Spinal cord (tissue), 9 donors: ENCODE measurements at regions not wholly inside any gene's neighbourhood (a gene's known extent, or its start where the extent isn't known, plus 50 kb on each side); places are given as distances from the start of the nearest gene placed in this dataset.

Experiments
- DNase-seq, 6 donors: peaks; one replicate each; pipeline versions ENCODE4 v3.0.0 to v3.0.0-alpha.2; 2013 to 2015; ENCODE audit warnings: low spot score in 6 of 6, low read depth in 4 of 6
- H3K27ac ChIP-seq: one replicate; pipeline ENCODE4 v1.5.1; 2013; ENCODE audit warnings: low read depth, low read length, control low read depth
- H3K27me3 ChIP-seq: one replicate; pipeline ENCODE4 v1.6.1; 2013; ENCODE audit warnings: low read length; ENCODE audit not compliant: control insufficient read depth, insufficient read depth
- H3K36me3 ChIP-seq: one replicate; pipeline ENCODE4 v1.6.1; 2013; ENCODE audit warnings: low read length; ENCODE audit not compliant: control insufficient read depth, insufficient read depth
- H3K4me1 ChIP-seq: one replicate; pipeline ENCODE4 v1.6.1; 2013; ENCODE audit warnings: low read length; ENCODE audit not compliant: control insufficient read depth, insufficient read depth
- H3K4me3 ChIP-seq: one replicate; pipeline ENCODE4 v1.5.1; 2013; ENCODE audit warnings: low read depth, low read length, control low read depth
- H3K9me3 ChIP-seq: one replicate; pipeline ENCODE4 v1.6.1; 2013; ENCODE audit warnings: low read length; ENCODE audit not compliant: control insufficient read depth, insufficient read depth
- WGBS: methylation state at CpG from one replicate; pipeline ENCODE4 v1.1.5; 2013; ENCODE audit warnings: missing lambda C conversion rate; ENCODE audit not compliant: insufficient coverage; 5-methylcytosine and 5-hydroxymethylcytosine counted together
- donor health status: healthy.

GRCh38 chr4:149975172-149975571, 103.1 kb upstream of the DCLK2 start:
- no peaks in the 10 kb centered on the region for H3K4me1 ChIP-seq
- H3K27me3 ChIP-seq, result no peaks in the 10 kb centered on the region
- no peaks in the 10 kb centered on the region for H3K36me3 ChIP-seq
- no peaks in the 10 kb centered on the region for H3K9me3 ChIP-seq
- no CpG with 5 or more reads among the region's 1 CpG for WGBS
- no peak for DNase-seq
- H3K4me3 ChIP-seq, result no peak overlapping the region
- no peak overlapping the region for H3K27ac ChIP-seq

GRCh38 chr4:149980121-149980682, 98.0 kb upstream of the DCLK2 start:
- Histone ChIP-seq H3K4me1 (no peaks in the 10 kb centered on the region), H3K4me3 (no peak overlapping the region), H3K27me3 (no peaks in the 10 kb centered on the region), H3K9me3 (no peaks in the 10 kb centered on the region), H3K36me3 (no peaks in the 10 kb centered on the region), H3K27ac (no peak overlapping the region)
- no peak for DNase-seq
- 80% methylated on average over 5 of the region's 7 CpGs for WGBS

- no peaks in the 10 kb centered on the region for H3K4me1 ChIP-seq
- no peak overlapping the region for H3K27ac ChIP-seq
- no peaks in the 10 kb centered on the region for H3K9me3 ChIP-seq
- WGBS, result 12% methylated on average over 5 of the region's 6 CpGs
- H3K27me3 ChIP-seq, result no peaks in the 10 kb centered on the region
- H3K36me3 ChIP-seq, result no peaks in the 10 kb centered on the region
- peak in 5 of 6 donors; percentile 53 to 92 (median 65) for DNase-seq
- no peak overlapping the region for H3K4me3 ChIP-seq
Measured at GRCh38 chr4:149980941-149981340, 97.3 kb upstream of the DCLK2 start.

GRCh38 chr4:149983401-149983800, 94.8 kb upstream of the DCLK2 start:
- H3K4me3 ChIP-seq, result no peak overlapping the region
- H3K27me3 ChIP-seq, result no peaks in the 10 kb centered on the region
- no peak overlapping the region for H3K27ac ChIP-seq
- no peaks in the 10 kb centered on the region for H3K36me3 ChIP-seq
- no CpG with 5 or more reads among the region's 2 CpGs for WGBS
- H3K4me1 ChIP-seq, result peaks cover 8% of the 10 kb centered on the region
- DNase-seq, result no peak
- H3K9me3 ChIP-seq, result no peaks in the 10 kb centered on the region

- no peaks in the 10 kb centered on the region for H3K27me3 ChIP-seq
Measured at GRCh38 chr4:149983931-149984330, 94.3 kb upstream of the DCLK2 start.

GRCh38 chr4:149985981-149986380, 92.3 kb upstream of the DCLK2 start:
- no peak overlapping the region for H3K27ac ChIP-seq
- no peak overlapping the region for H3K4me3 ChIP-seq
- H3K4me1 ChIP-seq, result peaks cover 8% of the 10 kb centered on the region
- H3K9me3 ChIP-seq, result no peaks in the 10 kb centered on the region
- WGBS, result 100% methylated on average over 1 of the region's 4 CpGs
- no peaks in the 10 kb centered on the region for H3K36me3 ChIP-seq
- DNase-seq, result no peak
- no peaks in the 10 kb centered on the region for H3K27me3 ChIP-seq

More at GRCh38 chr4:149983931-149984330, 94.3 kb upstream of the DCLK2 start:
- Histone ChIP-seq H3K9me3 (no peaks in the 10 kb centered on the region), H3K27ac (no peak overlapping the region), H3K36me3 (no peaks in the 10 kb centered on the region), H3K4me3 (no peak overlapping the region), H3K4me1 (peaks cover 8% of the 10 kb centered on the region)
- DNase-seq, result no peak
- WGBS, result 100% methylated on average over 3 of the region's 3 CpGs

GRCh38 chr4:149986917-149987316, 91.3 kb upstream of the DCLK2 start:
- H3K4me3 ChIP-seq, result no peak overlapping the region
- no CpG with 5 or more reads among the region's 3 CpGs for WGBS
- DNase-seq, result peak in 2 of 6 donors; percentile 15 to 49
- H3K36me3 ChIP-seq, result no peaks in the 10 kb centered on the region
- no peaks in the 10 kb centered on the region for H3K9me3 ChIP-seq
- peak overlapping the region; percentile 42 for H3K27ac ChIP-seq
- peaks cover 8% of the 10 kb centered on the region for H3K4me1 ChIP-seq
- no peaks in the 10 kb centered on the region for H3K27me3 ChIP-seq

- Histone ChIP-seq H3K4me1 (peaks cover 8% of the 10 kb centered on the region), H3K27me3 (no peaks in the 10 kb centered on the region), H3K36me3 (no peaks in the 10 kb centered on the region), H3K27ac (peak overlapping the region; percentile 42), H3K9me3 (no peaks in the 10 kb centered on the region), H3K4me3 (no peak overlapping the region)
- peak in 3 of 6 donors; percentile 55 to 90 (median 73) for DNase-seq
- 10% methylated on average over 2 of the region's 4 CpGs for WGBS
Measured at GRCh38 chr4:149987330-149988086, 90.7 kb upstream of the DCLK2 start.

- no peak overlapping the region for H3K4me3 ChIP-seq
- H3K27ac ChIP-seq, result no peak overlapping the region
- H3K9me3 ChIP-seq, result no peaks in the 10 kb centered on the region
- WGBS, result no CpG with 5 or more reads among the region's 1 CpG
- H3K4me1 ChIP-seq, result peaks cover 8% of the 10 kb centered on the region
- H3K27me3 ChIP-seq, result no peaks in the 10 kb centered on the region
- no peaks in the 10 kb centered on the region for H3K36me3 ChIP-seq
- peak in 1 of 6 donors; percentile 82 for DNase-seq
Measured at GRCh38 chr4:149988087-149988410, 90.2 kb upstream of the DCLK2 start.

GRCh38 chr4:149993030-149993429, 85.2 kb upstream of the DCLK2 start:
- no peak overlapping the region for H3K27ac ChIP-seq
- no peak for DNase-seq
- no peaks in the 10 kb centered on the region for H3K4me1 ChIP-seq
- no peaks in the 10 kb centered on the region for H3K27me3 ChIP-seq
- no peak overlapping the region for H3K4me3 ChIP-seq
- H3K36me3 ChIP-seq, result no peaks in the 10 kb centered on the region
- H3K9me3 ChIP-seq, result no peaks in the 10 kb centered on the region
